HG03095 (cell line): ENCODE measurements at regions not wholly inside any gene's neighbourhood (a gene's known extent, or its start where the extent isn't known, plus 50 kb on each side); places are given as distances from the start of the nearest gene placed in this dataset.
"Not testable (repeated sequence)": the region's sequence is repeated elsewhere in the genome, so short reads cannot be mapped to it uniquely, and the experiment has no call there.

Source experiments
- ATAC-seq: cut with Tn5 transposase; IDR thresholded peaks from one replicate; pipeline ENCODE4 v1.9.1; 2021; ENCODE audit warnings: moderate library complexity; ENCODE audit not compliant: unreplicated experiment

DNA sequence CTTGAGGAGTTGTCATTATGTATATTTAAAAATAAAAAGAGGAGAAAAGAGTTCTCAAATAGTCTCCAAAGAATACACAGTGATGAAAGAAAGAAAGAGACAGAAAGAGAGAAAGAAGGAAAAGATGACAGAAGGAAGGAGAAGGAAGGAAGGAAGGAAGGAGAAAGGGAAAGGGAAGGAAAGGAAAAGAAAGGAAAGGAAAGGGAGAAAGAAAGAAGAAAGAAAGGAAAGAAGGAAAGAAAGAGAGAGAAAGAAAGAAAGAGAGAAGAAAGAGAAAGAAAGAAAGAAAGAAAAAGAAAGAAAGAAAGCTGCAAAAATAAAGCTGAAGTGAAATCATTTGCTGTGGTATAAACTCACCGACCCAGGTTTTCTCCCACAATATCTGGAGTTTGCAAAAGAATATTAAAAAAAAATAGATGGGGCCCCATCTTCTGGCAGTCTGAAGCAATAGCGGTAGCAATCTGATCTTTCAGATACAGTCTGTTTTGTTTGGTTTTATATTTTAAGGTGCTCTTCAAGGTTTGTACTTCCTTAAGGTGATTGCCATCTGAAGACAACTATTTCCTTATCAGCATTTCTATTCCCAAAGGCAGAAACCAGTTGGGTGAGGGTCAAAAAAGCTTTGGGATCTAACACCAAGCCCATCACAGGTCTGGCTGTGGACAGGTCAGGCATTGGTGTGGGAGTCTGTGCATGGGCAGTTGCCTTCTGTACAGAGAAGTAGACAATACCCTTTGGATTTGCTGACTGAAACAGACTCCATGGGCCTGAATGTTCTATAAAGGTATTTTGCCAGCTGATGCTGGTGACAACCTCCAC lies 160.4 kb downstream of the CPEB2 start:
- ATAC-seq = no peak

DNA sequence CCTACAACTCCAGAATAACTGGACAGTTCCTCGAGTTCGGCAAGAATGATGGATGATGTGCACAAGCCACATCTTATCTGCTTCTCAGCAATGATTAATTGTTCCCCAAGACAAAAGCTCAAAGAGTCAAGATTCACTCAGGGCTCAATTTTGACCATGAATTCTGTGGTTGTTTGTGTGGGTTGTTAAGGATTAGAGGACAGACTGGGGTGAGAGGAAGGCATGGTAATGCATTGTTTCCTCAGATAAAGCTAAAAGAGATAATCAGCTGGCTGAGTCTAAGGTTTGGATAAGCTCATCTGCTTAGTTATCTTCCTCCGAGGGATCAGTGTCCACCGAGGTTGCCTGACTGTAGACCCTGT lies 161.0 kb downstream of the CPEB2 start:
- no peak for ATAC-seq

- no peak for ATAC-seq
These were observed 162.3 kb downstream of the CPEB2 start for GRCh38 chr4:15164571-15164970.

- no peak for ATAC-seq
These were observed 165.5 kb downstream of the CPEB2 start for GRCh38 chr4:15167743-15168142.

GRCh38 chr4:15168759-15169158 lies 166.5 kb downstream of the CPEB2 start:
- ATAC-seq = no peak

- no peak for ATAC-seq
These were observed 169.4 kb downstream of the CPEB2 start for GRCh38 chr4:15171725-15172124.

DNA sequence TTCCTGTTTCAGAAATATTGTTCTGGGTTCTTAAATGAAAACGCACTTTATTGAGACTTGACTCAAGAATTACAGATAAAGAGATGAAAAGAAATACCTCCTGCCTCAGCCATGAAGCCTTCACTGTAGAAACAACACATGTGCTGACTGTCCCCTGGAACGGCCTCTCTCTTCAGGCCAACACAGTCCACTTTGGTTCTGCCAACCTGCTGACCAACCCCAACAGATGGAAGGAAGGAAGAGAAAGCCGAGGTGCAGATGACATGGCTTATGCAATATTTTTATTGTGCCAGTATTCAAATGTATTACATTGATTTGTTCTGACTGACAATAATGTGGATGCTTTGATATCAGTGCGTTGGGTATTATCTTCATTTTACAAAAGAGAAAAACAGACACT lies 171.0 kb downstream of the CPEB2 start:
- ATAC-seq = no peak

- not testable (repeated sequence) for ATAC-seq
These were observed 171.9 kb downstream of the CPEB2 start for GRCh38 chr4:15174168-15174567.

DNA sequence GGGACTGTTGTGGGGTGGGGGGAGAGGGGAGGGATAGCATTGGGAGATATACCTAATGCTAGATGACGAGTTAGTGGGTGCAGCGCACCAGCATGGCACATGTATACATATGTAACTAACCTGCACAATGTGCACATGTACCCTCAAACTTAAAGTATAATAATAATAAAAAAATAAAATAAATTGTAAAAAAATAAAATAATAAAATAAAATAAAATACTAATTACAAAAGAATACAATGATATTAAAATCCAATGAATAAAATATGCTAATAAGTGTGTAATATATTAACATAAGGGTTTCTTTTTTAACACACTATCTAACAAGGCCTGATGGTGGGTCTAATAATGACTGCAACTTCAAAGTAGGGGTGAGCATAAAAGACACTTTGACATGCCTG lies 177.6 kb downstream of the CPEB2 start:
- not testable (repeated sequence) for ATAC-seq

- ATAC-seq = no peak
These were observed 180.4 kb downstream of the CPEB2 start for GRCh38 chr4:15182600-15183220.

- no peak for ATAC-seq
These were observed 183.9 kb downstream of the CPEB2 start for GRCh38 chr4:15186149-15186548.

- no peak for ATAC-seq
These were observed 184.5 kb downstream of the CPEB2 start for GRCh38 chr4:15186806-15187205.

DNA sequence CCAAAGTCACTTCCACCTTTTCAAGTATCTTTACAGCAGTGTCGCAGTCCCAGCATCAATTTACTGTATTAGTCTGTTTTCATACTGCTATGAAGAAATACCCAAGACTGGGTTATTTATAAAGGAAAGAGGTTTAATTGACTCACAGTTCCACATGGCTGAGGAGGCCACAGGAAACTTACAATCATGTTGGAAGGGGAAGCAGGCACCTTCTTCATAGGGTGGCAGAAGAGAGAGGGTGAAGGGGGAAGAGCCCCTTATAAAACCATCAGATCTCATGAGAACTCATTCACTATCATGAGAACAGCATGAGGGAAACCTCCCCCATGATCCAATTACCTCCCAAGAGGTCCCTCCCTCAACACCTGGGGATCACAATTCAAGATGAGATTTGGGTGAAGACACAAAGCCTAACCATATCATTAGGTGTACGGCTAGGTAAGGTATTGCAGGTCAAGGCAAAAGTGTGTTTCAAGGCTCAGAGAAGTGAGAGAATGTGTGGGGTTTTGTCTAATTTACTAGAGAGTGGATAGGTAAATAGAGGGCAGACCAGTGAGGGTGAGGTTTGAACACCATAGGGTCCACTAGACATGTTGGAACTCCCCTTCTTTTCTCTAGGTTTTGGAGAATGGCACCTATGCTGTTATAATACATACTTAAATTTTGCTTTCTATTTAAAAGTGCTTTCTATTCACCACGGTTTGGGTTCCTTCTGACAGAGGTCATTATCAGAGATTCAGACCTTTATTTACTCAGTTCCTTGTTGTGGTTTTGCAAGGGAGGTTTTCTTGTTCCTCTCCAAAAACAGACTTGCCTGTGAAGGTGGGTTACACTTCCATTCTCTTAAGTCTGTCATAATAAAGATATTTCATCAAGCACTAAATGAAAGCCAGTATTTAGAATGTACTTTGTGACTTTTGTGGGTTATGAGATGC lies 186.6 kb downstream of the CPEB2 start:
- ATAC-seq = no peak

DNA sequence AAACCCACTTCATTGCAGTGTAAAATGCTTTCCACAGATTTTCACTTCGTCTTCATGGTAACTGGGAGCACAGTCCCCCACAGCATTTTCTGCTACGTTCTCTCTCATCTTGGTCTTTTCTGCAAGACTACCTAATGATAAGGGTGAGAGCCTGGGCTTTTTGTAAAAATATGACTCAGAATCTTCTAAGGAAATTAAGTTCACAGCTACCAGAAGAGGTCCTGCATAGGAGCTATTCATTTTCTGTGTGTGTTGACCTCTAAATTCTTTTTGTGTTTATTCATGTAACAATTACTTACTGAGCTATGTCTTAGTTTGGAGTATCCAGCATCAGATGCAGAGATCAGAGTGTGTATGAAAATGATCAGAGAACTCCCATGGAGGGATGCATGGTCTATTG lies 192.2 kb downstream of the CPEB2 start:
- no peak for ATAC-seq

DNA sequence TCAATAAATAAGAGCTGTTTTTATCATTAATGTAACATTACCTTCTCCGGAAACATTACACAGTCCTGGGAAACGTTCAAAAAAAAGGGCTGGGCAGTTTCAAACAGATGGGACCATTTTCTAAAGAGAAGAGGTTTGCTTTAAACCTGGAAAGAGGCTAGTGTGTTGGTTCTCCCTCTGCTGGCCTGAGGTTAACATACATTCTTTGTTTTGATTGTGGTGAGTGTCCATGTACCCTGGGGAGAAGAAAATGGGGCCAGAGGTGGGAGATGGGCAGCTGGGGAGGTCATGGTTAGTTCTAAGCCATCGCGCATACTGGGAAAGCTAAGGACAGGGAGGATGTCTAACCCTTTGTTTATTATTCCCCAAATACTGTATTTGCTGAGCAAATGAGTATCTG lies 194.7 kb downstream of the CPEB2 start:
- ATAC-seq = no peak

- no peak for ATAC-seq
These were observed 195.9 kb downstream of the CPEB2 start for GRCh38 chr4:15198070-15198727.

- ATAC-seq = no peak
These were observed 199.5 kb downstream of the CPEB2 start for GRCh38 chr4:15201782-15202181.

GRCh38 chr4:15202481-15202880 lies 200.2 kb downstream of the CPEB2 start:
- no peak for ATAC-seq

DNA sequence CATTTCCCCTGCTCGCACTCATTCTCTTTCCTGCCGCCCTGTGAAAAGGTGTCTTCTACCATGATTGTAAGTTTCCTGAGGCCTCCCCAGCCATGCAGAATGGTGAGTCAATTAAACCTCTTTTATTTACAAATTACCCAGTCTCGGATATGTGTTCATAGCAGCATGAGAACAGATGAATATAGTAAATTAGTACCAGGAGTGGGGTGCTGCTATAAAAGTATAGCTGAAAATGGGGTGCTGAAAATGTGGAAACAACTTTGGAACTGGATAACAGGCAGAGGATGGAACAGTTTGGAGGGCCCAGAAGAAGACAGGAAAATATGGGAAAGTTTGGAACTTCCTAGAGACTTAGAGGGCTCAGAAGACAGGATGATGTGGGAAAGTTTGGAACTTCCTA lies 204.2 kb downstream of the CPEB2 start:
- ATAC-seq = not testable (repeated sequence)

DNA sequence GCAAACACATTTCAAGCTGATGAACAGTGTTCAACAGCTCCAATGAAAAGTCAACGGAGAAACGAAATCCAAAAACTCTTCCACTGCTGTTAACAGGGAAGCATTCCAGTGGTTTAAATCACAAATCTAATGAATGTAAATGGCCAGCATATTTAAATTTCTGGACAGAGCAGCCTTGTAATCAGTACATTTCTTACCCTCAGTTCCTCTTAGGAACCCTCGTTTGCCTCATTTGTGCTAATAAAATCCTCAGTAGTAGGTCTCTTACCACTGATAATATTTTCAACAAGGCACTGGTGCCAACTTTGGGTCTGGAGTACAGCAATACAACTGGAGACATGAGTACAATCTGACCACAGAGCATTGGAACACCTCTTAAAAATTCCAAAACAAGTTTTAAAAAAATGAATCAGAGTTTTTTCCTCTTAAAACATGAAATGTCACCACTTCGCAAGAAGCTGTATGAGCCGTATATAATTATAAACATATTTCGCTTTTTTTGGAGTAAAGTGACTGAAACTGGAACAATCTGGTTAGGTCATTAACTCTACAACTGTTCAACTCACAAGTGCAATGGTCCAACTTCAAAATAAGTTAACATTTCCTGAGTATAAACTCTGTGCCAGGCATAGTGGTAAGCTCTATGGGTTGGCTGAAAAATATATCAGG lies 211.2 kb downstream of the CPEB2 start:
- ATAC-seq = no peak

- ATAC-seq = no peak
These were observed 212.7 kb upstream of the C1QTNF7 start for GRCh38 chr4:15215109-15215508.
